GM10266 (cell line): ENCODE measurements at regions not wholly inside any gene's neighbourhood (a gene's known extent, or its start where the extent isn't known, plus 50 kb on each side); places are given as distances from the start of the nearest gene placed in this dataset.

ENCODE experiments used
- DNase-seq: peaks from one replicate; pipeline ENCODE4 v3.0.0; 2012; ENCODE audit errors: extremely low spot score
- CTCF ChIP-seq: IDR thresholded peaks from 2 replicates; pipeline ENCODE4 v1.5.1; 2012; ENCODE audit warnings: mild to moderate bottlenecking, low read depth; ENCODE audit not compliant: control insufficient read depth, insufficient read depth; ENCODE audit errors: missing control alignments

- no peak for TF ChIP-seq CTCF
- no peak for DNase-seq
Observed at GRCh38 chr6:8557014-8557748, 121.8 kb upstream of the SLC35B3 start.

GRCh38 chr6:8556370-8557013 is 121.1 kb upstream of the SLC35B3 start:
- DNase-seq = no peak
- no peak for TF ChIP-seq CTCF

- TF ChIP-seq CTCF = no peak
- no peak for DNase-seq
Observed at GRCh38 chr6:8551993-8552392, 116.6 kb upstream of the SLC35B3 start.

GRCh38 chr6:8551386-8551785 is 116.0 kb upstream of the SLC35B3 start:
- no peak for DNase-seq
- no peak for TF ChIP-seq CTCF

GRCh38 chr6:8549074-8549790 is 113.9 kb upstream of the SLC35B3 start:
- DNase-seq = no peak
- no peak for TF ChIP-seq CTCF

- DNase-seq = no peak
- no peak for TF ChIP-seq CTCF
Observed at GRCh38 chr6:8546496-8546895, 111.2 kb upstream of the SLC35B3 start.

GRCh38 chr6:8545336-8545735 is 110.0 kb upstream of the SLC35B3 start:
- TF ChIP-seq CTCF = no peak
- DNase-seq = no peak
